Peyer's patch (tissue), 4 donors: ENCODE measurements at regions not wholly inside any gene's neighbourhood (a gene's known extent, or its start where the extent isn't known, plus 50 kb on each side); places are given as distances from the start of the nearest gene placed in this dataset.

Experiments used
- CTCF ChIP-seq, 6 experiments: fragments of 450-650 bp in 4 of 6; fragments of 200-600 bp in 2 of 6; sonication (generic) in 1 of 6; IDR thresholded peaks; one replicate each; pipeline ENCODE4 v1.5.1; 2017 to 2019; ENCODE audit warnings: antibody characterized with exemption in 6 of 6, mild to moderate bottlenecking in 3 of 6, moderate library complexity in 1 of 6
- POLR2A ChIP-seq, 2 donors: fragments of 450-650 bp; IDR thresholded peaks; one replicate each; pipeline ENCODE4 v1.5.1; 2017; ENCODE audit warnings: antibody characterized with exemption in 2 of 2, mild to moderate bottlenecking in 2 of 2, moderate library complexity in 2 of 2

- TF ChIP-seq CTCF (IDR thresholded peaks at IDR 0.05) (no peak), POLR2A (IDR thresholded peaks at IDR 0.05) (no peak)
Observed at GRCh38 chr4:152022543-152022942, 261.7 kb upstream of the GATB start.
